Gastroesophageal sphincter (tissue), 2 donors: ENCODE measurements at regions not wholly inside any gene's neighbourhood (a gene's known extent, or its start where the extent isn't known, plus 50 kb on each side); places are given as distances from the start of the nearest gene placed in this dataset.

Experiments used
- EP300 ChIP-seq: sonication (generic); formaldehyde crosslinking; IDR thresholded peaks from one replicate; pipeline ENCODE4 v1.6.1; 2017; ENCODE audit warnings: antibody characterized with exemption, mild to moderate bottlenecking
- POLR2A ChIP-seq, 2 donors: fragments of 450-650 bp; IDR thresholded peaks; one replicate each; pipeline ENCODE4 v1.6.1; 2017; ENCODE audit warnings: antibody characterized with exemption in 2 of 2, mild to moderate bottlenecking in 2 of 2, moderate library complexity in 1 of 2

- TF ChIP-seq POLR2A (IDR thresholded peaks at IDR 0.05) (no peak), EP300 (no peak)
Measured at GRCh38 chr5:116378007-116378776, 196.4 kb downstream of the SEMA6A start.
